GM12874 (cell line): ENCODE measurements at regions not wholly inside any gene's neighbourhood (a gene's known extent, or its start where the extent isn't known, plus 50 kb on each side); places are given as distances from the start of the nearest gene placed in this dataset.

Source experiments
- TF ChIP-seq, protein P1 (sequence below): IDR thresholded peaks from 2 replicates; pipeline ENCODE4 v1.5.1; 2011; ENCODE audit warnings: low read depth, mild to moderate bottlenecking, control low read depth, low read length, moderate library complexity; ENCODE audit not compliant: insufficient read depth

DNA sequence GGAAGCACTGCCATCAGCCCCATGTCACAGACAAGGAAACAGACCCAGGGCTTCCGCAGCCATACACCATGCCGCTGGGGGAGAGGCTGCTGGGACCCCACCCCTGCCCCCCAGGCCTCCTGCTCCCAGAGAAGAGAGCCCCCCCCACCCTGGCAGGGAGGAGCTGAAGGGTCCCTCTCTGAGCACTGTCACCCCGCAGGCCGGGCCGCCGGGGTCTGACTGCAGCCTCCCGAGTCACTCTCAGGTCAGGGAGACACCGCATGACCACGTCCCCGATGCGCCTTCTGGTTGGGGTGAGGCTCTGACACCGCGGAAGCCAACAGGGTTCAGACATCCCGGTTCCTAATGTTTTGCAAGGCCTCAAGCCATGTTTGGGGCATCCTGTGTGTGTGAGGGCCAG is 102.3 kb downstream of the SIK1 start:
- TF ChIP-seq, protein P1, sequence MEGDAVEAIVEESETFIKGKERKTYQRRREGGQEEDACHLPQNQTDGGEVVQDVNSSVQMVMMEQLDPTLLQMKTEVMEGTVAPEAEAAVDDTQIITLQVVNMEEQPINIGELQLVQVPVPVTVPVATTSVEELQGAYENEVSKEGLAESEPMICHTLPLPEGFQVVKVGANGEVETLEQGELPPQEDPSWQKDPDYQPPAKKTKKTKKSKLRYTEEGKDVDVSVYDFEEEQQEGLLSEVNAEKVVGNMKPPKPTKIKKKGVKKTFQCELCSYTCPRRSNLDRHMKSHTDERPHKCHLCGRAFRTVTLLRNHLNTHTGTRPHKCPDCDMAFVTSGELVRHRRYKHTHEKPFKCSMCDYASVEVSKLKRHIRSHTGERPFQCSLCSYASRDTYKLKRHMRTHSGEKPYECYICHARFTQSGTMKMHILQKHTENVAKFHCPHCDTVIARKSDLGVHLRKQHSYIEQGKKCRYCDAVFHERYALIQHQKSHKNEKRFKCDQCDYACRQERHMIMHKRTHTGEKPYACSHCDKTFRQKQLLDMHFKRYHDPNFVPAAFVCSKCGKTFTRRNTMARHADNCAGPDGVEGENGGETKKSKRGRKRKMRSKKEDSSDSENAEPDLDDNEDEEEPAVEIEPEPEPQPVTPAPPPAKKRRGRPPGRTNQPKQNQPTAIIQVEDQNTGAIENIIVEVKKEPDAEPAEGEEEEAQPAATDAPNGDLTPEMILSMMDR, result no peak

DNA sequence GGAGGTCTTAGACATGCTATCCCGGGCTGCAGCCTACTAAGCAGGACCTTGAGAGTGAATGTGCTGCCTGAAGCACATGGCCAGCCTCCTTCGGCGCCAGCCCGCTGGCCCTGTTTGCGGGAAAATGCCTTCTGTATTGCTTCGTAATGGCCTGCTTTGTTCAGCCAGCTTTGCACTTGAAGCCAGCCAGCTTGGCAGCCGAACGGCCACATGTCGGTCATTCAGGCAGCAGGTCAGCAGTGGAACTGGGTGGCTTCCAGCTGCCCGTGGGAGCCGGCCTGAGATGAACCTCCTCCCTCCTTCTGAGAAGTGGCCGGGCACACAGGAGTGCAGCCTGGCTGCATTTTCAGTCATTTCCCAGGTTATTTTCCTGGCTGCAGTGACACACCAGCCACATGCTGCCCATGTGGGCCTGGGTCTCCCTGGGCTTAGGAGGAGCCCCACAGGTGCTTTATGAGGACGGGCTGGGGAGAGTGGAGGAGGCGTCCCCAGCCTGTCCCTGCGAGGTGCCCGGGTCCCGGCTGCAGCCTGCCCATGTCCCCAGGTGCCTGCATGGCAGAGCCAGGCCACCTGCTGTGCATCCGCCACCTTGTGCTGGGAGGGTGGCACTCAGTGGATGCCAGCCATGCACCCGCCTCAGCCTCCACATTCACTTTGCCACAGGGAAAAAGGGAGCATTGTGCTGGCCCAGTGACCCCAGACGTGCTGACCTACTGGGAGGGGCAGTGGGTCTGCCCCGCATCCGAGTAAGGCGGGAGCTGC is 103.5 kb downstream of the SIK1 start:
- TF ChIP-seq, protein P1, result no peak

DNA sequence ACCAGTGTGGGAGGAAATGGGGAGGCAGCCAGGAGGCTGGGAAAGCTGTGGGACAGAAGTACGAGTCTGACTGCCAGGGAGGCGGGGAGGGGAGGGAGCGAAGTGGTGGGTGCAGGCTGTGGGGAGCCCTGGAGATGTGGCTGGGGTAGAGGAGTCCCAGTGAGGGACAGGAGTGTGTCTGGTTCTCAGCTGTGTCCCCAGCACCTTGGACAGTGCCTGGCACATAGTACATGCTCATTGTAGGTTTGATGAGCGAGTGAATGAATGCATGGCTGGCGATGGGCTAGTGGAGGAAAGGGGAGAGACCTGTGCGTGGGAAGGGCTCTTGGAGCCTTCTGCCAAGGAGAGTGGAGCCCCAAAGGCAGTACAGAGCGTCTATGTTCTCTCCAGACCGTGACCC is 104.1 kb downstream of the SIK1 start:
- TF ChIP-seq, protein P1, result no peak

DNA sequence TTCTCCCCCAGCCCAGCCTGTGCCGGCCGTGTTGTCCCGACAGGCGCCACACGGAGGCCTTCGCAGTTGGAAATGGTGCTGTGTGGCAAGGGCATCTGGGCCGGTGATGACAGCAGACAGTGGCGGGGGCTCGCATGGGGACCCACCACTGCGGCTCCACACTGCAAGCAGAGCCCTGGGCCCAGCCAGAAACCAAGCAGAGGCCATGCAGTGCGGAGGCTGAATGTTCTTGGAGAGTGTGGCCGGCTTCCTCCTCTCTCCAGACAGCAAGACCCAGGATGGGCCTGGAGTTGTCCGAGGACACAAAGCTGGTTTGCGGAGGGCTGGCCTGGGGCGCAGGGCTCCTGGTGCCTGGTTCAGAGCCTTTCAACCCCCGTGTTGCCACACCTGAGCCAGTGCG is 104.6 kb downstream of the SIK1 start:
- TF ChIP-seq, protein P1, result no peak

DNA sequence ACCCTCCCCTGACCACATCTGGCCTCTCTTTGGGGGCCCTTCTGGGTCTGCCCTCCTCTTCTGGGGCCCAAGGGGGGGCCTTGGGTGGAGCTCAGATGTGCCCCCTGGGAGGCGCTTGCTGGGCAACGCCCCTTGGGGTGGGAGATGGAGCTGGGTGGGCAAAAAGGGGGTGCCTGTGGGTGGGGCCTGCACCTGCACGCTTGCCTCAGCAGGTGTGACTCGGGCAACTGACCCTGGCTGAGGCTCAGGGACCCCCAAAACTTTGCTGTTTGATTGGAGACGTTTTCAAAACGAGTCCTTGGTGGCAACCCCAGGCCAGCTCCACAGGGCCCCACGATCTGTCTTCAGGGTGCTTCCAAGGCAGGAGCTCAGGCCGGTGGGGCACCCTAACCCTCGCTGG is 105.3 kb downstream of the SIK1 start:
- TF ChIP-seq, protein P1, result no peak

DNA sequence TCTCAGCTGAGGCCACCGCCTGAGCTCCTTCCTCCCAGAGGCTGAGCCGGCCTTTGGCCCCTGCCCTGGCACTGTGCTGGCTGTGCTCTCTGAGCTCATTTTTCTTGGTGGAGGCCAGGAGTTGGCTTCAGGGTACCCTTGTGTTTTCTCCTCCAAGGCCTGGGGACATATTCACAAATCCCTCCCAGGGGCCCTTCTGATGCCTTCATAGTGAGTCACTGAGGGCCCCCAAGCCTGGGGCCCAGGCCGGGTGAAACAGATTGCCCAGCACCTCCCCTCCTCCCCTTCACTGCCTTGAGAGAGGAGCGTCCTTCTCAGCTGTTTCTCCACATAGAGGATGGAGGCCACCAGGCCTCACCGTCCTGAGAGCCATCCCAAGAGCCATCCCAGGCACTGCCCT is 105.8 kb downstream of the SIK1 start:
- TF ChIP-seq, protein P1, result no peak

DNA sequence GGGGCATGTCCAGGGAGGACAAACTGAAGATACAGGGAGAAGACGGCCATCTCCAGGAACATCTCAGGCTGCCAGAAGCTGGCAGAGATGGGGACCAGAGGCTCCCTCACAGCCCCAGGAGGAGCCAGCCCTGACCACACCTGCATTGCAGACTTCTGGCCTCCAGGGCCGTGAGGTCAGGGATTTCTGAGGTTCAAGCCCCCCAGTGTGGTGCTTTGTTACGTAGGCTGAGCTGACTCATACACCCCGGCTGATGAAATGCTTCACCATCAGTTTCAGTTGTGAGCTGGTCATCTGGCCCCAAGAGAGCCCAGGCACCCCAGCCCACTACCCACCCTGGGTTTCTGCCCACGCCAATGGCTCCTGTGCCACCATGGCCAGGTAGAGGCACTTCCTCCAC is 106.4 kb downstream of the SIK1 start:
- TF ChIP-seq, protein P1, result no peak
